Parathyroid adenoma (tissue), 2 donors: ENCODE measurements at regions not wholly inside any gene's neighbourhood (a gene's known extent, or its start where the extent isn't known, plus 50 kb on each side); places are given as distances from the start of the nearest gene placed in this dataset.

ENCODE experiments used
- H2AFZ ChIP-seq: fragments of 300-600 bp; sonication (generic); one replicate; pipeline ENCODE4 v1.7.0; 2017; ENCODE audit warnings: antibody characterized with exemption, mild to moderate bottlenecking
- H3K27ac ChIP-seq: fragments of 300-600 bp; sonication (generic); one replicate; pipeline ENCODE4 v1.7.0; 2017
- H3K27me3 ChIP-seq: fragments of 300-600 bp; sonication (generic); one replicate; pipeline ENCODE4 v1.7.0; 2017; ENCODE audit warnings: low read length; ENCODE audit not compliant: control insufficient read depth, insufficient read depth
- H3K36me3 ChIP-seq: fragments of 300-600 bp; sonication (generic); one replicate; pipeline ENCODE4 v1.7.0; 2017; ENCODE audit warnings: low read length; ENCODE audit not compliant: control insufficient read depth, insufficient read depth
- H3K4me1 ChIP-seq: fragments of 300-600 bp; sonication (generic); one replicate; pipeline ENCODE4 v1.7.0; 2017; ENCODE audit warnings: control low read depth
- H3K4me2 ChIP-seq: fragments of 300-600 bp; sonication (generic); one replicate; pipeline ENCODE4 v1.7.0; 2017; ENCODE audit warnings: low read length
- H3K4me3 ChIP-seq: fragments of 300-600 bp; sonication (generic); one replicate; pipeline ENCODE4 v1.7.0; 2017; ENCODE audit warnings: low read depth, low read length
- H3K79me2 ChIP-seq: fragments of 300-600 bp; sonication (generic); one replicate; pipeline ENCODE4 v1.7.0; 2017; ENCODE audit warnings: control low read depth
- H3K9ac ChIP-seq: fragments of 300-600 bp; sonication (generic); one replicate; pipeline ENCODE4 v1.7.0; 2017; ENCODE audit warnings: mild to moderate bottlenecking
- H3K9me3 ChIP-seq: fragments of 300-600 bp; sonication (generic); one replicate; pipeline ENCODE4 v1.7.0; 2017; ENCODE audit warnings: low read length; ENCODE audit not compliant: control insufficient read depth
- CTCF ChIP-seq: fragments of 300-600 bp; sonication (generic); IDR thresholded peaks from one replicate; pipeline ENCODE4 v1.7.0; 2017; ENCODE audit warnings: antibody characterized with exemption, mild to moderate bottlenecking
- donor health status: primary hyperparathyroidism.

- Histone ChIP-seq H3K4me1 (no peaks in the 10 kb centered on the region), H3K79me2 (no peaks in the 10 kb centered on the region), H3K36me3 (no peaks in the 10 kb centered on the region), H3K9me3 (no peaks in the 10 kb centered on the region), H3K4me3 (no peak overlapping the region), H2AFZ (no peak overlapping the region), H3K27me3 (no peaks in the 10 kb centered on the region), H3K4me2 (no peak overlapping the region), H3K27ac (no peak overlapping the region), H3K9ac (no peak overlapping the region)
- no peak for TF ChIP-seq CTCF
Measured at GRCh38 chr4:90028460-90028859, 98.7 kb upstream of the CCSER1 start.

- H3K36me3 ChIP-seq, result no peaks in the 10 kb centered on the region
- H3K9me3 ChIP-seq, result no peaks in the 10 kb centered on the region
- no peaks in the 10 kb centered on the region for H3K79me2 ChIP-seq
- H3K4me2 ChIP-seq, result no peak overlapping the region
- H3K4me1 ChIP-seq, result no peaks in the 10 kb centered on the region
- no peak for TF ChIP-seq CTCF
- H3K9ac ChIP-seq, result no peak overlapping the region
- no peaks in the 10 kb centered on the region for H3K27me3 ChIP-seq
- H3K4me3 ChIP-seq, result no peak overlapping the region
- H3K27ac ChIP-seq, result no peak overlapping the region
- H2AFZ ChIP-seq, result no peak overlapping the region
Measured at GRCh38 chr4:90030202-90030601, 97.0 kb upstream of the CCSER1 start.

GRCh38 chr4:90030953-90031352 lies 96.2 kb upstream of the CCSER1 start:
- Histone ChIP-seq H3K4me1 (no peaks in the 10 kb centered on the region), H3K9ac (no peak overlapping the region), H3K9me3 (no peaks in the 10 kb centered on the region), H2AFZ (peak overlapping the region; percentile 17), H3K27me3 (no peaks in the 10 kb centered on the region), H3K4me2 (no peak overlapping the region), H3K79me2 (no peaks in the 10 kb centered on the region), H3K36me3 (no peaks in the 10 kb centered on the region), H3K27ac (no peak overlapping the region), H3K4me3 (no peak overlapping the region)
- no peak for TF ChIP-seq CTCF

GRCh38 chr4:90039122-90039521 lies 88.1 kb upstream of the CCSER1 start:
- H3K27ac ChIP-seq, result no peak overlapping the region
- H3K4me1 ChIP-seq, result no peaks in the 10 kb centered on the region
- H3K36me3 ChIP-seq, result no peaks in the 10 kb centered on the region
- H3K79me2 ChIP-seq, result no peaks in the 10 kb centered on the region
- H2AFZ ChIP-seq, result no peak overlapping the region
- no peak overlapping the region for H3K4me2 ChIP-seq
- no peaks in the 10 kb centered on the region for H3K27me3 ChIP-seq
- H3K4me3 ChIP-seq, result no peak overlapping the region
- no peak overlapping the region for H3K9ac ChIP-seq
- TF ChIP-seq CTCF, result no peak
- H3K9me3 ChIP-seq, result no peaks in the 10 kb centered on the region

GRCh38 chr4:90051999-90052398 lies 75.2 kb upstream of the CCSER1 start:
- TF ChIP-seq CTCF, result no peak
- Histone ChIP-seq H3K9me3 (no peaks in the 10 kb centered on the region), H3K4me1 (no peaks in the 10 kb centered on the region), H3K79me2 (no peaks in the 10 kb centered on the region), H3K36me3 (no peaks in the 10 kb centered on the region), H3K4me3 (no peak overlapping the region), H3K4me2 (no peak overlapping the region), H3K27ac (no peak overlapping the region), H3K9ac (no peak overlapping the region), H2AFZ (no peak overlapping the region), H3K27me3 (no peaks in the 10 kb centered on the region)
